Gastrocnemius medialis (tissue), 4 donors: ENCODE measurements at regions not wholly inside any gene's neighbourhood (a gene's known extent, or its start where the extent isn't known, plus 50 kb on each side); places are given as distances from the start of the nearest gene placed in this dataset.

Experiments
- POLR2A ChIP-seq, 2 donors: fragments of 450-650 bp; IDR thresholded peaks; one replicate each; pipeline ENCODE4 v1.6.1; 2017; ENCODE audit warnings: antibody characterized with exemption in 2 of 2, mild to moderate bottlenecking in 2 of 2, moderate library complexity in 2 of 2
- TF ChIP-seq, protein P1 (sequence below), 5 experiments: fragments of 450-650 bp in 3 of 5; fragments of 200-600 bp in 2 of 5; sonication (generic) in 2 of 5; IDR thresholded peaks in 4 of 5; conservative IDR thresholded peaks in 1 of 5; 1 replicate in 4 of 5; 2 replicates in 1 of 5; pipeline ENCODE4 v1.5.1; 2016 to 2019; ENCODE audit warnings: antibody characterized with exemption in 5 of 5, mild to moderate bottlenecking in 3 of 5, moderate library complexity in 3 of 5

DNA sequence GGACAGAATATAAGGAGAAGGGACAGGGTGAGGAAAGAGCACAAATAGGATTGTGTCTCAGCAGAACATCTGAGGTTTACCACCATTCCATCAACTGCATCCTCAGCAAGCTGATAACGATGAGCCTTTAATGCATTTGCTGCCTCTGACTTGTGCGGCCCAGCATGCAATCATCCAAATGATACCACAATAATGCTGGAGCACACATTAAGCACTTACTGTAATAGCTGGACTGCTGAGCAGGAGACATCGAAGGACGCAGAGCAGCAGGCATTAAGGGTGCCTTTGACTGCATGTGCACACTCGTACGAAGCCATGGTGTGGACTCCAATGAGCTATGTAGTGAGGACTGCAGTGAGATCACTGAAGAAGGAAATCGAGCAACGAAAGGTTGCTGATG, 469.4 kb downstream of the FOXO1 start:
- TF ChIP-seq, protein P1, sequence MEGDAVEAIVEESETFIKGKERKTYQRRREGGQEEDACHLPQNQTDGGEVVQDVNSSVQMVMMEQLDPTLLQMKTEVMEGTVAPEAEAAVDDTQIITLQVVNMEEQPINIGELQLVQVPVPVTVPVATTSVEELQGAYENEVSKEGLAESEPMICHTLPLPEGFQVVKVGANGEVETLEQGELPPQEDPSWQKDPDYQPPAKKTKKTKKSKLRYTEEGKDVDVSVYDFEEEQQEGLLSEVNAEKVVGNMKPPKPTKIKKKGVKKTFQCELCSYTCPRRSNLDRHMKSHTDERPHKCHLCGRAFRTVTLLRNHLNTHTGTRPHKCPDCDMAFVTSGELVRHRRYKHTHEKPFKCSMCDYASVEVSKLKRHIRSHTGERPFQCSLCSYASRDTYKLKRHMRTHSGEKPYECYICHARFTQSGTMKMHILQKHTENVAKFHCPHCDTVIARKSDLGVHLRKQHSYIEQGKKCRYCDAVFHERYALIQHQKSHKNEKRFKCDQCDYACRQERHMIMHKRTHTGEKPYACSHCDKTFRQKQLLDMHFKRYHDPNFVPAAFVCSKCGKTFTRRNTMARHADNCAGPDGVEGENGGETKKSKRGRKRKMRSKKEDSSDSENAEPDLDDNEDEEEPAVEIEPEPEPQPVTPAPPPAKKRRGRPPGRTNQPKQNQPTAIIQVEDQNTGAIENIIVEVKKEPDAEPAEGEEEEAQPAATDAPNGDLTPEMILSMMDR (IDR thresholded peaks at IDR 0.05 in 4 of 5, conservative IDR thresholded peaks at IDR 0.05 in 1 of 5): no peak
- TF ChIP-seq POLR2A (IDR thresholded peaks at IDR 0.05): no peak
